CD4-positive, alpha-beta T cell treated with Interleukin-17A for 1 hour (primary cell): ENCODE measurements at regions not wholly inside any gene's neighbourhood (a gene's known extent, or its start where the extent isn't known, plus 50 kb on each side); places are given as distances from the start of the nearest gene placed in this dataset.
"Not testable (repeated sequence)": the region's sequence is repeated elsewhere in the genome, so short reads cannot be mapped to it uniquely, and the experiment has no call there.

Experiments used
- DNase-seq: peaks from one replicate; pipeline ENCODE4 v3.0.0-alpha.2; 2020

GRCh38 chr16:80250381-80250780, 290.4 kb upstream of the DYNLRB2 start:
- DNase-seq: no peak

GRCh38 chr16:80243303-80243702, 297.5 kb upstream of the DYNLRB2 start:
- DNase-seq: not testable (repeated sequence)

- not testable (repeated sequence) for DNase-seq
These were observed 298.5 kb upstream of the DYNLRB2 start for GRCh38 chr16:80242279-80242678.

- DNase-seq: no peak
These were observed 307.5 kb upstream of the DYNLRB2 start for GRCh38 chr16:80233097-80233835.

- no peak for DNase-seq
These were observed 308.9 kb upstream of the DYNLRB2 start for GRCh38 chr16:80231888-80232287.

- DNase-seq: no peak
These were observed 309.7 kb upstream of the DYNLRB2 start for GRCh38 chr16:80231121-80231520.

- no peak for DNase-seq
These were observed 310.3 kb upstream of the DYNLRB2 start for GRCh38 chr16:80230328-80231120.

GRCh38 chr16:80226499-80226898, 314.3 kb upstream of the DYNLRB2 start:
- DNase-seq: no peak

GRCh38 chr16:80210787-80211186, 330.0 kb upstream of the DYNLRB2 start:
- DNase-seq: no peak

GRCh38 chr16:80208743-80209142, 332.1 kb upstream of the DYNLRB2 start:
- no peak for DNase-seq

- DNase-seq: no peak
These were observed 332.8 kb upstream of the DYNLRB2 start for GRCh38 chr16:80208015-80208414.

- DNase-seq: no peak
These were observed 337.0 kb upstream of the DYNLRB2 start for GRCh38 chr16:80203821-80204220.

GRCh38 chr16:80202831-80203413, 337.9 kb upstream of the DYNLRB2 start:
- DNase-seq: no peak

- no peak for DNase-seq
These were observed 340.7 kb upstream of the DYNLRB2 start for GRCh38 chr16:80200079-80200478.

GRCh38 chr16:80199614-80200013, 341.2 kb upstream of the DYNLRB2 start:
- no peak for DNase-seq

GRCh38 chr16:80198311-80199299, 342.2 kb upstream of the DYNLRB2 start:
- no peak for DNase-seq

- no peak for DNase-seq
These were observed 343.0 kb upstream of the DYNLRB2 start for GRCh38 chr16:80197741-80198201.

- no peak for DNase-seq
These were observed 348.9 kb upstream of the DYNLRB2 start for GRCh38 chr16:80191928-80192327.

GRCh38 chr16:80189476-80190175, 351.2 kb upstream of the DYNLRB2 start:
- DNase-seq: no peak

- DNase-seq: no peak
These were observed 364.7 kb upstream of the DYNLRB2 start for GRCh38 chr16:80176114-80176513.

GRCh38 chr16:80175011-80175410, 365.8 kb upstream of the DYNLRB2 start:
- no peak for DNase-seq

GRCh38 chr16:80174416-80174815, 366.4 kb upstream of the DYNLRB2 start:
- DNase-seq: no peak
